CD14-positive monocyte (primary cell): ENCODE measurements at regions not wholly inside any gene's neighbourhood (a gene's known extent, or its start where the extent isn't known, plus 50 kb on each side); places are given as distances from the start of the nearest gene placed in this dataset.

Experiments used
- DNase-seq, 3 donors: peaks; one replicate each; pipeline ENCODE4 v3.0.0-alpha.2; 2011 to 2022
- H2AFZ ChIP-seq: 2 replicates; pipeline ENCODE4 v1.6.0; 2012; ENCODE audit warnings: mild to moderate bottlenecking, low read depth, low read length, inconsistent platforms; ENCODE audit not compliant: insufficient read depth, poor library complexity, severe bottlenecking
- H3K27ac ChIP-seq, 2 donors: 1 replicate in 1 of 2; 2 replicates in 1 of 2; pipeline ENCODE4 v1.5.1; 2012 to 2013; ENCODE audit warnings: low read length in 2 of 2, control low read depth in 1 of 2, inconsistent platforms in 1 of 2, low read depth in 1 of 2, mild to moderate bottlenecking in 1 of 2
- H3K27me3 ChIP-seq, 2 donors: one replicate each; pipeline versions ENCODE4 v1.6.0 to v1.6.1; 2011 to 2013; ENCODE audit warnings: low read length in 2 of 2; ENCODE audit not compliant: control insufficient read depth in 2 of 2, insufficient read depth in 2 of 2
- H3K36me3 ChIP-seq, 2 donors: replicated peaks in 1 of 2; 1 replicate in 1 of 2; 2 replicates in 1 of 2; pipeline versions ENCODE4 v1.5.1 to v1.6.1; 2012 to 2013; ENCODE audit warnings: low read length in 2 of 2, control low read depth in 1 of 2, inconsistent platforms in 1 of 2, mild to moderate bottlenecking in 1 of 2; ENCODE audit not compliant: insufficient read depth in 2 of 2, control insufficient read depth in 1 of 2
- H3K4me1 ChIP-seq, 2 donors: 1 replicate in 1 of 2; 2 replicates in 1 of 2; pipeline versions ENCODE4 v1.5.1 to v1.6.1; 2012 to 2013; ENCODE audit warnings: low read length in 2 of 2, control low read depth in 1 of 2, inconsistent platforms in 1 of 2, mild to moderate bottlenecking in 1 of 2, moderate library complexity in 1 of 2; ENCODE audit not compliant: insufficient read depth in 2 of 2, control insufficient read depth in 1 of 2
- H3K4me2 ChIP-seq: replicated peaks from 2 replicates; pipeline ENCODE3; 2012; ENCODE audit warnings: low read length, moderate library complexity, mild to moderate bottlenecking; ENCODE audit not compliant: poor library complexity, severe bottlenecking; ENCODE audit errors: extremely low read depth
- H3K4me3 ChIP-seq, 3 experiments: fragments of 200-600 bp in 1 of 3; sonication (generic) in 1 of 3; replicated peaks in 1 of 3; 1 replicate in 2 of 3; 2 replicates in 1 of 3; pipeline ENCODE4 v1.5.1; 2011 to 2013; ENCODE audit warnings: low read length in 3 of 3, mild to moderate bottlenecking in 3 of 3, control low read depth in 2 of 3, low read depth in 2 of 3, inconsistent platforms in 1 of 3, moderate library complexity in 1 of 3
- H3K79me2 ChIP-seq: 2 replicates; pipeline ENCODE4 v1.6.0; 2012; ENCODE audit warnings: mild to moderate bottlenecking, control low read depth, inconsistent platforms, low read length, moderate library complexity; ENCODE audit not compliant: insufficient read depth
- H3K9ac ChIP-seq: 2 replicates; pipeline ENCODE4 v1.6.0; 2017; ENCODE audit warnings: low read length, mild to moderate bottlenecking; ENCODE audit not compliant: insufficient read depth, poor library complexity, severe bottlenecking
- H3K9me3 ChIP-seq, 2 donors: replicated peaks in 1 of 2; 1 replicate in 1 of 2; 2 replicates in 1 of 2; pipeline versions ENCODE4 v1.5.1 to v1.6.1; 2012 to 2013; ENCODE audit warnings: low read length in 2 of 2, control low read depth in 1 of 2; ENCODE audit not compliant: control insufficient read depth in 1 of 2, insufficient read depth in 1 of 2
- H4K20me1 ChIP-seq: 2 replicates; pipeline ENCODE4 v1.6.0; 2012; ENCODE audit warnings: mild to moderate bottlenecking, low read length, control low read depth, moderate library complexity; ENCODE audit not compliant: insufficient read depth
- H3K27ac Mint-ChIP-seq, 7 donors: one replicate each; pipeline ENCODE4 v1.8.0; 2020; ENCODE audit warnings: mild to moderate bottlenecking in 7 of 7, mixed read lengths in 7 of 7, moderate library complexity in 6 of 7, inconsistent platforms in 2 of 7
- H3K27me3 Mint-ChIP-seq, 3 donors: one replicate each; pipeline ENCODE4 v1.8.0; 2021 to 2022; ENCODE audit warnings: low read depth in 3 of 3, mild to moderate bottlenecking in 3 of 3, mixed read lengths in 3 of 3, moderate library complexity in 3 of 3, inconsistent platforms in 1 of 3
- H3K36me3 Mint-ChIP-seq, 2 donors: one replicate each; pipeline ENCODE4 v1.8.0; 2020; ENCODE audit warnings: mixed read lengths in 2 of 2, inconsistent platforms in 1 of 2, mild to moderate bottlenecking in 1 of 2
- H3K4me1 Mint-ChIP-seq: one replicate; pipeline ENCODE4 v1.8.0; 2020; ENCODE audit warnings: mild to moderate bottlenecking, mixed read lengths
- H3K4me3 Mint-ChIP-seq, 2 donors: one replicate each; pipeline ENCODE4 v1.8.0; 2020; ENCODE audit warnings: mild to moderate bottlenecking in 2 of 2, mixed read lengths in 2 of 2, moderate library complexity in 1 of 2
- H3K9me3 Mint-ChIP-seq, 7 donors: one replicate each; pipeline ENCODE4 v1.8.0; 2020 to 2022; ENCODE audit warnings: mixed read lengths in 7 of 7, mild to moderate bottlenecking in 6 of 7, moderate library complexity in 6 of 7, inconsistent platforms in 2 of 7
- CTCF ChIP-seq: fragments of 200-600 bp; IDR thresholded peaks from one replicate; pipeline ENCODE4 v1.8.0; 2022; ENCODE audit warnings: antibody characterized with exemption, mild to moderate bottlenecking
- WGBS: methylation state at CpG from one replicate; pipeline ENCODE4 v1.1.5; 2013; ENCODE audit warnings: missing lambda C conversion rate; ENCODE audit not compliant: insufficient coverage; 5-methylcytosine and 5-hydroxymethylcytosine counted together
- intact Hi-C, 2 donors: fragments of 100-400 bp; cut with micrococcal nuclease; formaldehyde crosslinking; loops; one replicate each; pipeline versions ENCODE4 v1.15.0 to v1.15.1; 2023

GRCh38 chr6:16855460-16855859 is 94.2 kb upstream of the ATXN1 start:
- no peaks in the 10 kb centered on the region for H3K36me3 Mint-ChIP-seq
- H3K79me2 ChIP-seq = no peaks in the 10 kb centered on the region
- no peak overlapping the region for H3K27ac Mint-ChIP-seq
- peaks cover 32% of the 10 kb centered on the region for H3K4me1 Mint-ChIP-seq
- no peak overlapping the region for H3K4me2 ChIP-seq
- H3K4me3 ChIP-seq = no peak overlapping the region
- intact Hi-C loops = loop anchor here in 1 of 2 donors (10.0 kb wide), 1 partner anchor 49 kb away; no protein-coding TSS in a partner anchor
- H2AFZ ChIP-seq = no peak overlapping the region
- H3K9ac ChIP-seq = no peak overlapping the region
- DNase-seq = no peak
- no peaks in the 10 kb centered on the region for H3K27me3 ChIP-seq
- H3K9me3 Mint-ChIP-seq = peaks cover 0 to 1% (median 0%) of the 10 kb centered on the region in 7 donors
- no peaks in the 10 kb centered on the region for H3K36me3 ChIP-seq
- H3K27me3 Mint-ChIP-seq = peaks cover 0 to 2% (median 0%) of the 10 kb centered on the region in 3 donors
- no peak overlapping the region for H3K4me3 Mint-ChIP-seq
- no peaks in the 10 kb centered on the region for H3K9me3 ChIP-seq
- no peaks in the 10 kb centered on the region for H4K20me1 ChIP-seq
- peaks cover 25 to 31% of the 10 kb centered on the region in 2 donors for H3K4me1 ChIP-seq
- H3K27ac ChIP-seq = no peak overlapping the region
- no peak for TF ChIP-seq CTCF

- peaks cover 0 to 1% (median 0%) of the 10 kb centered on the region in 7 donors for H3K9me3 Mint-ChIP-seq
- no peak overlapping the region for H2AFZ ChIP-seq
- 69% methylated on average over 2 of the region's 2 CpGs for WGBS
- H4K20me1 ChIP-seq = no peaks in the 10 kb centered on the region
- peaks cover 37% of the 10 kb centered on the region for H3K4me1 Mint-ChIP-seq
- no peak for TF ChIP-seq CTCF
- H3K4me3 ChIP-seq = no peak overlapping the region
- no peaks in the 10 kb centered on the region for H3K79me2 ChIP-seq
- H3K36me3 Mint-ChIP-seq = no peaks in the 10 kb centered on the region
- no peak overlapping the region for H3K27ac Mint-ChIP-seq
- H3K4me1 ChIP-seq = peaks cover 30 to 36% of the 10 kb centered on the region in 2 donors
- H3K36me3 ChIP-seq = no peaks in the 10 kb centered on the region
- no peaks in the 10 kb centered on the region for H3K27me3 ChIP-seq
- no peak overlapping the region for H3K4me2 ChIP-seq
- no peaks in the 10 kb centered on the region for H3K9me3 ChIP-seq
- intact Hi-C loops = loop anchor here in 1 of 2 donors (10.0 kb wide), 1 partner anchor 50 kb away; no protein-coding TSS in a partner anchor
- H3K4me3 Mint-ChIP-seq = no peak overlapping the region
- no peak overlapping the region for H3K9ac ChIP-seq
- no peak for DNase-seq
- no peak overlapping the region for H3K27ac ChIP-seq
- H3K27me3 Mint-ChIP-seq = peaks cover 0 to 2% (median 0%) of the 10 kb centered on the region in 3 donors
Measured at GRCh38 chr6:16854986-16855385, 93.7 kb upstream of the ATXN1 start.
